Smooth muscle cell (in vitro differentiated cells): ENCODE measurements at regions not wholly inside any gene's neighbourhood (a gene's known extent, or its start where the extent isn't known, plus 50 kb on each side); places are given as distances from the start of the nearest gene placed in this dataset.

Source experiments
- DNase-seq: peaks from one replicate; lab custom pipeline; 2025; ENCODE audit not compliant: unreplicated experiment; lab: John Stamatoyannopoulos, UW
- H2AFZ ChIP-seq: fragments of 200-600 bp; sonication (generic); 2 replicates; pipeline ENCODE4 v1.6.0; 2016; ENCODE audit warnings: antibody characterized with exemption, low read depth, mild to moderate bottlenecking
- H3F3A ChIP-seq: fragments of 200-600 bp; sonication (generic); 2 replicates; pipeline ENCODE4 v1.6.0; 2017; ENCODE audit warnings: antibody characterized with exemption, low read depth
- H3K27ac ChIP-seq: fragments of 200-600 bp; sonication (generic); 2 replicates; pipeline ENCODE4 v1.5.1; 2016; ENCODE audit warnings: low read depth, mild to moderate bottlenecking
- H3K27me3 ChIP-seq: fragments of 200-600 bp; sonication (generic); 2 replicates; pipeline ENCODE4 v1.6.1; 2016; ENCODE audit warnings: low read depth, mild to moderate bottlenecking
- H3K36me3 ChIP-seq: fragments of 200-600 bp; sonication (generic); 2 replicates; pipeline ENCODE4 v1.5.1; 2016; ENCODE audit warnings: low read depth
- H3K4me1 ChIP-seq: fragments of 200-600 bp; sonication (generic); 2 replicates; pipeline ENCODE4 v1.5.1; 2016; ENCODE audit warnings: low read depth
- H3K4me2 ChIP-seq: fragments of 200-600 bp; sonication (generic); 2 replicates; pipeline ENCODE4 v1.6.0; 2016; ENCODE audit warnings: mild to moderate bottlenecking
- H3K4me3 ChIP-seq: fragments of 200-600 bp; sonication (generic); 2 replicates; pipeline ENCODE4 v1.5.1; 2016; ENCODE audit warnings: mild to moderate bottlenecking
- H3K79me2 ChIP-seq: fragments of 200-600 bp; sonication (generic); 2 replicates; pipeline ENCODE4 v1.6.0; 2016; ENCODE audit warnings: low read depth, mild to moderate bottlenecking
- H3K9ac ChIP-seq: fragments of 200-600 bp; sonication (generic); 2 replicates; pipeline ENCODE4 v1.6.0; 2016; ENCODE audit warnings: low read depth
- H3K9me3 ChIP-seq: fragments of 200-600 bp; sonication (generic); replicated peaks from 2 replicates; pipeline ENCODE4 v1.5.1; 2016; ENCODE audit warnings: low read depth
- H4K20me1 ChIP-seq: fragments of 200-600 bp; sonication (generic); 2 replicates; pipeline ENCODE4 v1.6.0; 2016; ENCODE audit warnings: low read depth
- WGBS: methylation state at CpG from one replicate; pipeline ENCODE4 v1.1.7; 2016; ENCODE audit warnings: low lambda C conversion rate; 5-methylcytosine and 5-hydroxymethylcytosine counted together
- TF ChIP-seq, protein P1 (sequence below): fragments of 200-600 bp; sonication (generic); IDR thresholded peaks from 2 replicates; pipeline ENCODE4 v1.5.1; 2017; ENCODE audit warnings: borderline replicate concordance, mild to moderate bottlenecking, antibody characterized with exemption; ENCODE audit not compliant: insufficient read depth, poor library complexity, severe bottlenecking

DNA sequence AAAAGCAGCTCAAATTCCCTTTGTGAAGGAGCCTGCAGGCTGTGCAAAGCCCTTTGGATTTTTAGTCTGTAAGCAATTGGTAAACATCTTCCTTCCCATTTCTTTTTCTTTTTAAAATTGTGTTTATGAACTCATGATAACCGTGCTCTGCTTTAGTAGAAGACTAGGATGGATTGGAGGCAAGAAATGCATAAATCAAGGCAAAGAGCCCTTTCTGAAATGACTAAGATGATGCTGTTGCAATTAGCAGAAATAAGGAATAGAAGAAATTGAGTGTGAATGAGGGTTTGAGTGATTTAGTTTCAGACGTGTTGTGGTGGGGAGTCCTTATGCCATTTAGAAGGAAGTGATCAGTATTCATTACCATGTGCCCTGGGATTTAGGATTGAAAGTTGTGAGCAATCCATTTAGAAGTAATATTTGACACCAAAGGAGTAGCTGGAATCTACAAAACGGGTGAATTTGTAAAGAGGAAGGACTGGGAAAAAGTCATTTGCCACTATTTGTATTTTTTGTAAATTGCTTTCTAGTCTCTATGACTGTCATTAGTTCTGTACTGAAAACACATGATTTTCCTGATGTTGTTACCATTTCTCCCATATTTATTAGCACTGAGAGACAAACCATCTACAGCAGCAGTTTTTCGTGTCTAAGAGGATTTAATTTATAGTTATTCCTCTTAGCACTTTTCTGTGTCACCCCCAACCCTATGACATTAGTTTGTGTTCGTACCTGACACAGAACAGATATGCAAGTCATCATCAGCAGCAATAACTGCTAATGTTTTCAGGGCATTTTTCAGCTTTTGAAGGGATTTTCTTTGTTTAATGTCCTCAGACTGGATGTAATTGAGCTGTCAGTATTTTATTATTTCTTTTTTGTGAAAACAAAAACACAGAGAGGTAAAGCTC is 265.0 kb downstream of the UTRN start:
- no peaks in the 10 kb centered on the region for H3F3A ChIP-seq
- no peak overlapping the region for H3K4me3 ChIP-seq
- no peaks in the 10 kb centered on the region for H4K20me1 ChIP-seq
- H3K4me1 ChIP-seq: no peaks in the 10 kb centered on the region
- no peak overlapping the region for H3K27ac ChIP-seq
- TF ChIP-seq, protein P1, sequence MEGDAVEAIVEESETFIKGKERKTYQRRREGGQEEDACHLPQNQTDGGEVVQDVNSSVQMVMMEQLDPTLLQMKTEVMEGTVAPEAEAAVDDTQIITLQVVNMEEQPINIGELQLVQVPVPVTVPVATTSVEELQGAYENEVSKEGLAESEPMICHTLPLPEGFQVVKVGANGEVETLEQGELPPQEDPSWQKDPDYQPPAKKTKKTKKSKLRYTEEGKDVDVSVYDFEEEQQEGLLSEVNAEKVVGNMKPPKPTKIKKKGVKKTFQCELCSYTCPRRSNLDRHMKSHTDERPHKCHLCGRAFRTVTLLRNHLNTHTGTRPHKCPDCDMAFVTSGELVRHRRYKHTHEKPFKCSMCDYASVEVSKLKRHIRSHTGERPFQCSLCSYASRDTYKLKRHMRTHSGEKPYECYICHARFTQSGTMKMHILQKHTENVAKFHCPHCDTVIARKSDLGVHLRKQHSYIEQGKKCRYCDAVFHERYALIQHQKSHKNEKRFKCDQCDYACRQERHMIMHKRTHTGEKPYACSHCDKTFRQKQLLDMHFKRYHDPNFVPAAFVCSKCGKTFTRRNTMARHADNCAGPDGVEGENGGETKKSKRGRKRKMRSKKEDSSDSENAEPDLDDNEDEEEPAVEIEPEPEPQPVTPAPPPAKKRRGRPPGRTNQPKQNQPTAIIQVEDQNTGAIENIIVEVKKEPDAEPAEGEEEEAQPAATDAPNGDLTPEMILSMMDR: no peak
- H3K4me2 ChIP-seq: no peak overlapping the region
- no peaks in the 10 kb centered on the region for H3K79me2 ChIP-seq
- 94% methylated on average over 5 of the region's 5 CpGs for WGBS
- no peak for DNase-seq
- no peaks in the 10 kb centered on the region for H3K36me3 ChIP-seq
- H2AFZ ChIP-seq: no peak overlapping the region
- no peak overlapping the region for H3K9ac ChIP-seq
- H3K27me3 ChIP-seq: no peaks in the 10 kb centered on the region
- no peaks in the 10 kb centered on the region for H3K9me3 ChIP-seq

DNA sequence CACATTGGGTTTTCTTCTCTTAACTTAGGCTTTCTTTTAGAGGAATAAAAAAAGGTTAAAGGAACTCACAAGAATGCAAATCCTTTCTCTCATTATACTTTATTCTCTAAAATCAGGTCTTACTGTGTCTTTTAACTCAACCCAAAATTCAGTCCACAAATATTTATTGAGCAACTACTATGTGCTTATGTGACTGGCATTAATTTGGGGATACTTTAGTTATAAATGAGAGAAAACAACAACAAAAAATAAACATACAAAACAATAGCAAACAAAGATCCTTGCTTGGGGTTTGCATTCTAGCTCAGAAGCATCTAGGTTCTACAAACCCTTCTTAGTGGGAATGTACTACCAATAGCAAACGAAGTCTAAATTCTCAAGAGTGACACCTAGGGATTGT is 266.2 kb downstream of the UTRN start:
- no peak overlapping the region for H3K4me2 ChIP-seq
- H4K20me1 ChIP-seq: no peaks in the 10 kb centered on the region
- H3K4me1 ChIP-seq: no peaks in the 10 kb centered on the region
- H3K79me2 ChIP-seq: no peaks in the 10 kb centered on the region
- no peak overlapping the region for H3K4me3 ChIP-seq
- 89% methylated on average over 1 of the region's 1 CpG for WGBS
- no peaks in the 10 kb centered on the region for H3K36me3 ChIP-seq
- H3K27ac ChIP-seq: no peak overlapping the region
- DNase-seq: no peak
- H3F3A ChIP-seq: no peaks in the 10 kb centered on the region
- TF ChIP-seq, protein P1: no peak
- H3K27me3 ChIP-seq: no peaks in the 10 kb centered on the region
- no peak overlapping the region for H2AFZ ChIP-seq
- H3K9me3 ChIP-seq: no peaks in the 10 kb centered on the region
- H3K9ac ChIP-seq: no peak overlapping the region

DNA sequence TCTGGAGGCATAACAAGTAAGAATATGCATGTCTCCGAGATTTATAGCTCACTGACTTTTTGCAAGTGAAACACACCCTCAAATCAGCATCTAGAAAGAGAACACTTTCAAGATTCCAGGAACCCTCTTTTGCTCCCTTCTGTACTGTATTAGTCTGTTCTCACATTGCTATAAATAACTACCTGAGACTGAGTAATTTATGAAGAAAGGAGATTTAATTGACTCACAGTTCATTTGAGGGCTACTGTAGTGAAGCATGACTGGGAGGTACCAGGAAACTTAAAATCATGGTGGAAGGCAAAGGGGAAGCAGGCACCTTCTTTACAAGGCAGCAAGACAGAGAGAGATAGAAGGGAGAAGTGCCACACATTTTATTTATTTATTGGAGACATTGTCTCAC is 269.9 kb downstream of the UTRN start:
- Histone ChIP-seq H3K4me1 (no peaks in the 10 kb centered on the region), H3K79me2 (no peaks in the 10 kb centered on the region), H3K36me3 (no peaks in the 10 kb centered on the region), H3K9me3 (no peaks in the 10 kb centered on the region), H3K27me3 (no peaks in the 10 kb centered on the region), H3F3A (no peaks in the 10 kb centered on the region), H3K27ac (no peak overlapping the region), H3K4me3 (no peak overlapping the region), H3K9ac (no peak overlapping the region), H2AFZ (no peak overlapping the region), H3K4me2 (no peak overlapping the region), H4K20me1 (no peaks in the 10 kb centered on the region)
- DNase-seq: no peak
- TF ChIP-seq, protein P1: no peak
- WGBS: 100% methylated on average over 1 of the region's 1 CpG
